Activated CD8-positive, alpha-beta memory T cell treated with anti-CD3 and anti-CD28 coated beads, Interleukin-2, amount 50 U/mL, for 24 hours (primary cell): ENCODE measurements at regions not wholly inside any gene's neighbourhood (a gene's known extent, or its start where the extent isn't known, plus 50 kb on each side); places are given as distances from the start of the nearest gene placed in this dataset.

Experiments used
- DNase-seq: peaks from one replicate; pipeline ENCODE4 v3.0.0-alpha.2; 2020; ENCODE audit errors: extremely low read depth

DNA sequence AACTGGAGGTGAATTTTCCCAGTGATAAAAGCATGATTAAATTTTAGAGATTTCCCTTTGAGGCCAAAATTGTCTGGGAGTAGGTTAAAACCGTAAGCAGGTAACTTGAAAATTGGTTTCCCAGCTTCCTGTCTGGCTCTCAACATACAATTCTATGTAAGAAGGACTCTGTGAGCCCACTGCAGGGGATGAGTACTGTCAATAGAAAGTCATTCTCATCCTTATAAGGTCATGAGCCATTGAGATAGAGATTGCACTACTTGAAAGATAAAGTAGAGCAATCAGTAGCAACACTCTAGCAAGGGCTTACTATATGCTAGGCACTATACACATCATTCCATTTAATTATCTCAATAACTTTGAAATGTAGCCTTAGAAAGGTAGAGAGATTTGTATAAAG lies 225.6 kb upstream of the HMGA2 start:
- no peak for DNase-seq

DNA sequence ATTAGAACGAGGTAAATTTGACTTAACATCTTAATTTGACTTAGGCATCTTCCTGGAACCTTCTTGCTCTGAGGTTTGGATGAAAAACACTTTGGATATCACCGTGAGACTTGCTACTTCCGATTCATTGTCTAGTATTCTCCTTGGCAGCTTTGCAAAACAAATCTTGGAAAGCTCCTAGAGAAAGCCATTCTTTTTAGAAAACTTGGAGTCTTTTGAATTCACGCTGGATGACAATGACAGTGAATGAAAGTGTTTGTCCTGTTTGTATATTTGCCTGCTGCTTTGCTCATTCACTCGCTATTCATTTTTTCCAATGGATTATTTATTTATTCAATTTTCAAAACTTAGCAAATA lies 222.1 kb upstream of the HMGA2 start:
- DNase-seq, result no peak

DNA sequence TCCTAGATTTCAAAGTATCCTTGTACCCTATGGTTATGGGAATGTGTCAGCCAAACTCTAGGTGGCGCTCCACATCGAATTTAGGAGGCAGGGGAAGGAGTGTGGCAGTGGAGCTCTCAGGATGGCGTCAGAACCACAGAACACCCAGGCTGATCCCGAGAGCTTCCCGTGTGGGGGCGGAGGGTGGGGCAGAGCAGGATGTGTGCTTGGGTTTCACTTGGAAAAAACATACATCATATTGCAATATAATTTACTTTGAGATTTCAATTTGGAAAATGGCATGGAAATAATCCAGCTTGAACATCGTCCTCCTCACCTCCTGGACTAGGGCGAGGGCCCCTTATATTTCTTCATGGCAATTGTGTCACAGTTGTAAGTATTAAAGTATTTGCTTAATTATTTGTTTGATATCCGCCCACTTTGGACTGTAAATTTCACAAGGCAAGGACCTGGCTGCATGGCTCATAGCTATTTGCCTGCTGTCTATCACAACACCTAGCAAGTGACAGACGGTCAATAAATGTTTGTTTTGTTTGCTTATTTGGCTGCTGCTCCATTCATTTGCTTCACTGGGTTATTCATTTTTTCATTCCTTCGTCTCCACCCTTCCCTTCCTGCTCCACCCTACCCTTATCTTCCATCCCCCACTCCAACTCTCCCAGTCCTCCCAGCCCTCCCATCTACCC lies 221.5 kb upstream of the HMGA2 start:
- DNase-seq, result no peak

DNA sequence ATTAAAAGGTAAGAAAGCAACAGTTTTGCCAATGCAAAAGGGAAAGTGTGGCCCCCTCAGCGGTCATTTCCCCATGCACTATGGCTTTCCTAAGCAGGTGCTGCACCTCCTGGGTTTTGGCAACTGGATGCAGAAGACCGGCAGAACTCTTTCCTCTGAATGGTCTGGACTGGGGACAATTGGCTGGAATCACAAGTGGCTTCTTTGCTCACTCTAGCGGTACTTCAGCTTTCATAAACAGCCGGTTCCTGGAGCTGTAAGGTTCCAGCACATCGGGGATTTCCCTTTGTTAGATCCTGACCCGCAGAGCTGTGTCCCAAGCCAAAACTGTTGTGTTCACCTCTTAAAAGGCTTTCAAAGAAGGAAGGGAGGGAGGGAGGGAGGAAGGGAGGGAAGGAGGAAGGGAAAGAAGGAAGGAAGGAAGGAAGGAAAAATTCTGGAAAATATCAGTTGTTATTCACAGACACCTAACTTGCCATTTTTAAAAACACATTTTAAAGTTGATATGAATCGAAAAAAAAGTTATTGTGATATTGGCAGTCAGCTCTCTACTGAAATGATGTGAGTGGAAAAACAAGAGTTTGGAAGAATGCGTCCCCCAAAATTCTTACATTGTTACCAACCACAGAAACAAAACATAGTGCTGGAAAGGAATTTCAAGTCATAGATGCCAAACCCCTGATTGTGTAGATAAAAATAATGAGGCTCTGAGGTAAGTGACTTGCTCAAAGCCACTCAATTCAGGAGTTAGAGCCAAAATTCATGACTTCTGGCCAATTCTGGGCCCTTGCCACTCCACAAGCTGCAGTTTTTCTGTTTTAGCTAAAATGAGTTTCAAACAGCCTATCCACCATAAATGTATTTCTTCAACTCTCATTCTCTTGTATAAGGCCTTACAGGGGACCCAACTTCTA lies 220.6 kb upstream of the HMGA2 start:
- DNase-seq, result no peak

DNA sequence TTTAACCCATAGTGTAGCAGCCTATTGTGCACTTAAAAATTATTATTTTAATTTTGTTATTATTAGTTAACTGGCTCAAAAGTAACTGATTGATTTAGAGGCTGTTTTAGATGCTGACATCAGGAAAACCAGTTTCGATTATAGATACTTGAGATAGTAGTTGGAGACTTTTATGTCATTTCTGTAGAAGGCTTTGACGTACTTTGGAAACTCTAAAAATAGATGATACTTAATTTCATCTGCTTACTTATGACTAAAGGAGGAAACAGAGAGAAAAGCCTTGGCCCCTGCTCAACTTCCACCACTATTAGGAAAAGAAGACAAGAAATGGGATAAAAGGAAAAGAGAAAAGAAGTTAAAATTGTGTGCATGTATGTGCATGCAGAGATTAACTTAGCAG lies 219.3 kb upstream of the HMGA2 start:
- no peak for DNase-seq

DNA sequence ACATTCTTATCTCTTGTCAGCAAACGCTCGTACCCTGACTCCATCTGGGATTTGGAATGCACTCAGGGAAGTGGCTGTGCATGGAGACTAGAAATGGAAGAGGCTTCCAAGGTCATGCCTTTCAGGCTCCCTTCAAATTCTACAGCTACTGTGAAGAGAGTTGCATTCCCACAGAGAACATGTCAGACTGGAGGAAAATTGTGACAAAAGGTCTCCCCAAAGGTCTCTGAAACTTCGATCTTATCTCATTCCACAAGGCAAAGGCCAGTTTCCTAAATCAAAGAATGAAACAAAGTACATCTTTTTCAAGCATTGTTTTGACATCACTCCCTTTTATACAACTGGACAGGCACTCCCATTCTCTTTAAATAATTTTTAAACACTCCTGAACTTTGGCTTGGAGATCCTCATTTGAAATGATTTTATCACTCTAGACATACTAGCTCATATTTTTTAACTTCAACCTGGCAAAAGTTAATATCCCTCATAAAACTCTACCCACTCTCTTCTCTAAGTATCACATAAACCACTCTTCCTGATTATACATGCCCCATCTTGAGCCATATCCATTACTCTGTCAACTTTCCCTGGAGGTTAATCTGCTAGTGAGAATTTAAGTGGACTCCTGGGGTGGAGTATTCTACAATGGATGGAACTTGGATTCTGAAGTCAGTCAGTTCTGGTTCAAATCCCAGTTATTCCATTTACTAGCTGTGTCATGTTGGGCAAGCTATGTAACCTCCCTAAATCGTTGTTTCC lies 218.1 kb upstream of the HMGA2 start:
- DNase-seq, result no peak

DNA sequence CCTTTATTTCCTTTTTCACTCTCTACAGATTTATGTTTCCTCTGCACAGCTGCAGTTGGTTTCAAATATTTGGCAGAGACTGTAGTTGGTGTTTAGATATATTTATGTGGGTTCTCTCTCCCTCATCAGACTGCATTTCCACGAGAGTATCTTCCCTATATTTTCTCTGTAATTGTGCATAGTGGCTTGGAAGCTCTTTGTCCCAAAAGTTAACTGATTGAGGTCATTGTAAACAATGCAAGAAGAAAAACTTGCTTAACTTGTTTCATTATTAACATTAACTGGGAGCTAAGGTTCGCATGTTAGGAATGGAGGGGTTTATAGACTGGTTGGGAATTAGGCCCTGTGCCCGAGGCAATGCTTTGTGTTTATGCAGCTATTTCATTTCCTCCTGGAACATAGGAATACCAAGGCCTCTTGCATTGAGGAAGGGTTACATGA lies 216.9 kb upstream of the HMGA2 start:
- no peak for DNase-seq

DNA sequence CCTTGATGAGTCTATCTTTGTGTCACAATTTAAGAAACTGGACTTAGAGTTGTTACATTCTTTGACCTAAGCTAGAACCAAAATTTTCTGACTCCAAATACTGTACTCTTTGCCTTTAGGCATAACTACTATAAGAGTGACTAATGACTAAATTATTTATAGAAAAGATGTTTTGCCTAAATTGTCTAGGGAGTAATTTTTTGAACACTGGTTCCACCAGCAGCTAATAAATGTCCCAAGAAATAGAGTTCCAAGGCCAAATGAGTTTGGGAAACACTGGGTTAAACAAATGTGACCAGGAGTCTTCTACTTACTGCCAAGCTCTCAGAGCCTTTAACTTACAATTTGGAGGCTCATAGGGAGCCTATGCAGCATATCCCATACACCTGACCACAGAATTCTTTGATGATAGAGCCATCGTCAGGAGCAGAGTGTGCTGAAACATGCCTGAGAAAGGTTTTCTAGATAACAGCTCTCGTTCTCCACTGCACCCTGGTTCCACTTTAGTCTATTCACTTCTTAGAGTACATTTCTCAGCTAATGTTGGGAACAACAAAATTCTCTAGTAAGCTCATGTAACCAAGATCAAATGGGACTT lies 215.9 kb upstream of the HMGA2 start:
- no peak for DNase-seq

DNA sequence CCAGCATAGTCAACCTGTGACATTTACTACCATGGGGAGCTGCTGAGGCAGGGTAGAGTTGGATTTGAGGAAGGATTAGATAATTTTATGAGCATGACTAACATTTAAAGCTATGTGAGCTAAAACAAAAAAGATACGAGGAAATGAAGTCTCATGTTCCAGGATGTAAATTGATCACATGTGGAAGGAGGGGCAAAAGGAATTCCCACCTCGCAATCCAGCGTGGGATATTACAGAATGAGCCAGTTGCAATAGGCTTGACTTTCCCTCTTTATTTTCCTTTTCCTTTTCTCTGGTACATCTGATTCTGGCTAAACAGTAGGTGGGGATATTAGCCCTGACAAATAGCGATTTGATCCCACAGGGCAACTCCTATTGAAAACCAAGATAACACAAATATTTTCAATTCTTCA lies 214.9 kb upstream of the HMGA2 start:
- DNase-seq, result no peak

DNA sequence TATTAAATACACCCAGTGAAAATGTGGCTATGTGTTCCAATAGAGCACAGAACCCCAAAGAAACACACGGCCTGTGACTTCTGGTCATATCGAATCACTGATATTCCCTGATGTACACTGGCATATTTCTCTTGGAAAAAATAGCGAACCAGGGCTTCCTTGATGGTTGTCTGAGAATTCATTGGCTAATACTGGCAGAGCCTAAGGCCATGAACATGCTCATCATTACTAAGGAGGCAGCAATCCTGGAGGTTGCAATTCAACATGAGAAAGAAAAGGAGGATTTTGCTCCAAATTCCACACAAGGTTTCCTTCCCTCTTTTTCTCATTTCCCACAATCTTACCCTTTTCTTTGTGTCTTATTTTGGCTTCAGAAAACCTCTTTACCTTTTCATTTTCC lies 212.9 kb upstream of the HMGA2 start:
- no peak for DNase-seq

DNA sequence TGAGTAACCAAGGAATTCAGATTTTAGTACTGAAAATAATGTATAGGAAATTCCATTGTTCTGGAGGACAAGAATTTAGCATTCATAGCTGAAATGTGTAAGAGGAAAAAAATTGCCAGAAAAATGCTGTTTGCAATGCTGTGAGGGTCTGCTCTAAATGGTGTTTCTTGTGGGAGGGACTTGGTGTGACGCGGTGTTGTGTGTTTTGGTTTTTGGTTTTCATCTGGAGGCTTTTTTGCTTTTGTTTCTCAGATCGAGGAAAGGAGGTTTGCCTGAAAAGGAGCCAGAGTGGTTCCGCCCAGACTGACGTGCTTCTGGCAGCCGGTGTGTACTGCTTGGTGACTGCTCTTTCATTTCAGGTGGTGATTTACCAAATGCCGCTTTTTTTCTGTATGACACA lies 211.8 kb upstream of the HMGA2 start:
- DNase-seq, result no peak

DNA sequence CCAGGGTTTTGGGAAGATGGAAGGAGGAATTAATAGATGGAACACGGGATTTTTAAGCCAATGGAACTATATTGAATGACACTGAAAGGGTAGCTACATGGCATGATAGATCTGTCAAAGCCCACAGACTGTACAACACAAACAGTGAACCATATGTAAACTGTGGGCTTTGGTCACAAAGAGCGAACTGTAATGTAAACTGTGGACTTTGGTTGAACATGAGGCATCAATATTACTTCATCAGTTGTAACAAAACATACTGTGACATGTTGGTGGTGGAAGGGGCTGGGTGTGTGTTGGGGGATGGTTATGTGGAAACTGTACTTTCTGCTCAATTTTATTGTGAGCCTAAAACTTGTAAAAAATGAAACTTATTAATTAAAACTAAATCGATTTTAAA lies 210.6 kb upstream of the HMGA2 start:
- no peak for DNase-seq

DNA sequence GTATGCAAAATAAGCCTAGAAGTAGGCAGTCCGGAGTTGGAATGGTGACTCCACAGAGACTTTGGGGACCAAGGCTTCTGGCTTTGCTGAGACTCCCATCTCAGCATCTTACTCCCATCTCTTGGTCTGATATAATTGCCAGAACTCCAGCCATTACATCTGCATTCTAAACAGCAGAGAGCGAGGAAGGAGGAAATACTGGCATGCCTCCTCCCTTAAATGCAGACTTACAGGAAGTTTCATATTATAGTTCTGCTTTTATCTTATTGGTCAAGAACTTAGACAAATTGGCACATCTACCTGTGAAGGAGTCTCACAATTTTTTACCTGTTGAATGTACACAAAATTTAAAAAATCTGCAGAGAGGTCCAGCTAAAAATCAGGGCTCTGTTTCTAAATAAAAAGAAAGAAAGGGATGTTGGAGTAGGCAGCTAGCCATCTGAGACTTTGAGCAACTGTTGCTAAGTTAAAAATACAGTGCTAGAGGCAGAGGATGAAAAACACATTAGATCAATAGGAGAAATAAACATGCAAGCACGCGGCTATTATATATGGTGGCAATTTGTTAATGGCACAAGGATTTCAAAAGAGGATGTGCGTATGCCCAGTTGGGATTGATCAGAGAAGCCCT lies 209.9 kb upstream of the HMGA2 start:
- no peak for DNase-seq

DNA sequence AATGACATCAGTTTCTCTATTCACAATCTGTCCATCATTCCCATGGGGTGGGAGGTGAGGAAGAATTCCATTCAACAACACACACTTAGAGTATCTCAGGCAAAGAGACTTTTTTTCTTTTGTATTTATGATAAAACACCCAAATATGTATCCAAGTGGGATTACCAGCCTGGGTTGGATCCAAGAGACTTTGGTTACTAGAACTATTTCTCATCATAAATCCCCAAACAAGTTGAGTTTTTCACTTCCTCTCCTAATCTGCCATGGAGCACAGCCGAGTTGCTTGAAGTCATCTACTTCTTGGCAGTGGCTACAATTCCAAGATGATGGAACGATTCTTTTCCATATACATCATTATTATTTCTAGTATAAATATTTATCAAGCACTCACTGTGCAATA lies 209.2 kb upstream of the HMGA2 start:
- no peak for DNase-seq

DNA sequence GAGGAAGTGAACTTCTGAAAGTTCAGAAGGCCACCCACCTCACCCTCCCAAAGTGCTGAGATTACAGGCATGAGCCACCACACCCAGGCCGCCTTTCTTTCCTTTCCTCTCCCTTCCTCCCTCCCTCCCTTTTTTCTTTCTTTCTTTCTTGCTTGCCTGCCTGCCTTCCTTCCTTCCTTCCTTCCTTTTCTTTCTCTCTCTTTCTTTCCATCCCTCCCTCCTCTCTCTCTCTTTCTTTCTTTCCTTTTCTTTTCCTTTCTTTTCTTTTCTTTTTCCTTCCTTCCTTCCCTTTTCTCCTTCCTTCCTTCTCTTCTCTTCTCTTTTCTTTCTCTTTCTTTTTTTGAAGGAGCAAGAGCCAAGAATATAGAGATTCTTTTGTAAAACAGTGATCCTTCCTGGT lies 208.3 kb upstream of the HMGA2 start:
- DNase-seq, result no peak

DNA sequence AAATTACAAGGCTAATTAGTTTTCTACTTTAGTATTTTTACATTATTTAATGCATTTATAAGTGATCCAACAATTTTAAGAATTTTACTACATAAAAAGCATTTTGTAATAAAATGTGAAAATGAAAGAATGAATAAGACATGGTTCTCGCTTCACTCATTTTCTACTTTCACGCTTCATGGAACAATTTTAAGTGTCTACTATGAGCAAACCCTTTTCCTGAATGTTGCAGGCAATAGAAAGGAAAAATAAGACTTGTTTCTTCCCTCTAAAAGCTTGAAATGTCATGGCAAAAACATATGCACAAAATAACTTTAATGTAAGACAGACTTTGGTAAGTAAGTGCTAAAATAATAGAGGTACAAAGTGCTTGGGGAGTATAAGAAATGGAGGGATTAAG lies 205.7 kb upstream of the HMGA2 start:
- DNase-seq, result no peak

DNA sequence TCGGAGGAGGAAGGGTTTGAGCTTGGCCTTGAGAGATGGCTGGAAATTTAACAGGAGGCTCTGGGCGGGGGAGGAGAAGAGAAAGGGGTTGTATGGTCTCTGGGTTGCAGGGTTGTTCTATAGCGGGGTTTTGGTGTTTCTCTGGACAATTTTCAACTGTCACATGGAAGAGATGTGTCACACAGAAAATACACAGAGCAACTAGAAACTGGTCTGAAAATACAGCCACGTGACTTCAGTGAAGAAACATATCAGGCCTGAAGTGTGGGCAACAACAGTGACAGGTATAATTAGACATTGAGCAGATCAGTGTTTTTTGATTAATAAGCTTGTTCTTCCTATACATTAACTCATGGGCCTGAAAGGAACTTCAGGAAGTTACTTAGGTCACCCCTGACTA lies 205.3 kb upstream of the HMGA2 start:
- DNase-seq, result no peak

DNA sequence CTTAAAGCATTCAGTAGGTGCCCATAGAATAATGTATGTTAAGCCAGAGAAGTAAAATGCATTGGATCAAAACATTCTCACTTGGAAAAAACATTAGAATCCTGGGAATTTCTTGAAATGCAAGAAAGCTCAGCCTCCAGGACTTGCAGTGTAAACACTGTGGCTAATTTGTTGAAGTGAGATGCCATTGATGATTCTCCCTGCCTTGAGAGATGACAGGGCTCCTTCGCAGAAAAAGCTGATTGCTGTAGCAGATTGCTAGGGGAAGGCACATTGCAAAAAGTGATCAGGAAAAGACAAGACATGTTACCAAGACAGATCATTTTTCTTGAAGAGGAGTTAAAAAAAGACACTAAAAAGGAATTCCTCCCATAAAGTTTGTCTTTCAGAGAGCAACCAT lies 204.2 kb upstream of the HMGA2 start:
- DNase-seq, result no peak

DNA sequence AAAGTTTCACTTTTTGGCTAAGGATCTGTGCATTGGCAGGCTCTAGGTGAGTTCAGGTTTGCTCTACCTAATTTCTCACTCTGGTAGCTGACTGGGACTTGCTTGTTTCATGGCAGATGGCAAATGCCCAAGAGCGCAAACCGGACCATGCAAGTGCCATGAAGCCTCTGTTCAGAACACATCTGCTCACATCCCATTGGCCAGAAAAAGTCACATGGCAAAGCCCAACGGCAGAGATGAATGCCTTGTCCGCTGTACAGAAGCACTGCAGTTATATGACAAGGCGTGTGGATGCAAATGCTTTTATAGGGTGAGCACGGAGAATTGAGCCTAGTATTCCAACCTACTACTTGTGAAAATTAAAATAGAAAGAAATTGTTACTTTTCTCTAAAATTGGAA lies 202.2 kb upstream of the HMGA2 start:
- DNase-seq, result no peak

DNA sequence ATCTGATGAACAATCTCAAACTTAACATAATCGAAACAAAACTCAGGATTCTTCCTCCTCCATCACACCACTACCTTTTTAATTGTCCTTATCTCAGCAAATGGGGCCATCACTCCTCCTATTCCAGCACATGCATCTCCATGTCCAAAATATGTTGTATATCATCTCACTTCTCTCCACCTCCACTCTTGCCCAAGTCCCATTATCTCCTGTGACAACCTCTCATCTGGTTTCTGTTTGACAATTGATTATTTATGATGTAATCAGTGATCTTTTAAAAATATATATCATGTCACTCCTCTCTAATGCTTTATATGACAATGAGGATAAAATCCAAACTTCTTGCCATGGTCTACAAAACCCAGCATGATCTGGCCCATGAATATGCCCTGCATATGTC lies 200.8 kb upstream of the HMGA2 start:
- no peak for DNase-seq

DNA sequence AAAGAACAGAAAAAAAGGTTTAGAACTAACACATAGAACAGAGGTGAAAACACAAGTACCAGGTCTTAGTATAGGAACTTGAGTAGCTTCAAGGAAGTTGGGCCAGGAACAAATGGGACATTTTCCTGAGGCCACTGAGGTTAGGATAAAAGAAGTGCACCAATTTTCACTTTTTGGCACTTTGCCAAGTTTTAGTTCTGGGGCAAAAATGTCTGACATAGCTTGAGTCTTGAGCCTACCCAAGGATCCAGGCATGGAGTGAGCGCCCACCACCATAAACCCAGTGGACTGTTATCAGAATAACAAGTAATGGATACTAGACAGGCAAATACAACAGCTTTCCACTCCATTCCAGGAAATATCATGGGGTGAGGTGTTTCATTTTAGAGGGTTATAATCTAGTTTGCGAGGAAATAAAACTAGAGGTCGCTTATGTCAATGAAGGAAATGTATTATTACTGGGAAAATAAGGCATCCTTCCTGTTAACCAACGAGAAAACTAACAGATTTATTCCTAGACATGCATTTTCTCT lies 199.7 kb upstream of the HMGA2 start:
- DNase-seq, result no peak

DNA sequence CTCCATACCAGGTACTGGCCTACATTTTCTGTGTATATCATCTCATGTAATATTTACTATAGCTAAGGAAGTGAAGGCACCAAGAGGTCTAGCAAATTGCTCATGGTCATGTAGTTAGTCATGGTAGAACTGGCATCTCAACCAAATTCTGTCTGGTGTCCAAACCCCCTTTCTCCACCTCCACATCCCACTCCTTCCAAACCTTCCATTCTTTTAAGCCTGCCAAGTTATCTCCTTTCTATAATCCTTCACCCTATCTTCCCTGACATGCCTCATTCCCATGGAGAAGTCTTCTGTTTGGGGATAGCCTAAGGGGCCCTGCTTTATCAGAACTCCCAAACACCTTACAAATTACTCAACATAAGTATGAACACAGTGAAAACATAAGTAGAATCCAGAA lies 196.2 kb upstream of the HMGA2 start:
- DNase-seq, result no peak
